ENCODE measurements at regions not wholly inside any gene's neighbourhood (a gene's known extent, or its start where the extent isn't known, plus 50 kb on each side); places are given as distances from the start of the nearest gene placed in this dataset.

GRCh38 chr5:33371660-33372059 lies 69.1 kb upstream of the TARS1 start:
- Mint-ChIP-seq H3K4me1 (no peaks in the 10 kb centered on the region), H3K27ac (no peak overlapping the region), H3K9me3 (no peaks in the 10 kb centered on the region), H3K36me3 (no peaks in the 10 kb centered on the region), H3K4me3 (no peak overlapping the region)
- no peak for DNase-seq (ENCODE audit: low spot score in 2 of 2)
- no peak for ATAC-seq

DNA sequence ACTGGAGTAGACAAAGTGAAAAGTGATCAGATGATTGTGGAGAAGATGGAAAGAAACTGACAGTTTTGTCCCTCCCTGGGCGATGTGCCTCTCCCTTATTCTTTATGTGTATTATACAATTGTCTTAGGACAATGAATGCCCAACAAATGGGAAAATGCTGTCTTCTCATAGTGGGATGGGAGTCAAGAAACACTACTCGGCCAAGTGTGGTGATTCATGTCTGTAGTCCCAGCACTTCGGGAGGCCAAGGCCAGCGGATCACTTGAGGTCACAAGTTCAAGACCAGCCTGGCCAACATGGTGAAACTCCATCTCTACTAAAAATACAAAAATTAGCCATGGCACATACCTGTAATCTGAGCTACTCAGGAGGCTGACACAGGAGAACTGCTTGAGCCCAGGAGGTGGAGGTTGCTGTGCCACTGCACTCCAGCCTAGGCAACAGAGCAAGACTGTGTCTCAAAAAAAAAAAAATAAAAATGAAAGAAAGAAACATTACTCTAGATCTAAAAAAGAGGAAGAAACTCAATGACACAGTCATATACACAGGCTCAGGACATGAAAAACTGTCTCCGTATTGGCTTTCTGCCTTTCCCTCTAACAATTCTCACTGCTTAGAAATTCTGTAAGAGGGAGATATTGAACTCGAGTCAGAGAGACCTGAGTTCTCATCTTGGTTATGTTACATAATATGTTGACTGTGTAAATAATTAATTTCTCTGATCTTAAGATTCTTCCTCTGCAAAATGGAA lies 67.9 kb upstream of the TARS1 start:
- Mint-ChIP-seq H3K4me3 (no peak overlapping the region), H3K9me3 (no peaks in the 10 kb centered on the region), H3K36me3 (no peaks in the 10 kb centered on the region), H3K27ac (no peak overlapping the region), H3K4me1 (no peaks in the 10 kb centered on the region)
- ATAC-seq (no peak), DNase-seq (ENCODE audit: low spot score in 2 of 2) (no peak)

GRCh38 chr5:33375900-33376299 lies 64.9 kb upstream of the TARS1 start:
- DNase-seq (ENCODE audit: low spot score in 2 of 2), result no peak
- Mint-ChIP-seq H3K4me1 (no peaks in the 10 kb centered on the region), H3K9me3 (no peaks in the 10 kb centered on the region), H3K4me3 (no peak overlapping the region), H3K27ac (no peak overlapping the region), H3K36me3 (no peaks in the 10 kb centered on the region)
- no peak for ATAC-seq

- Mint-ChIP-seq H3K4me1 (no peaks in the 10 kb centered on the region), H3K9me3 (no peaks in the 10 kb centered on the region), H3K27ac (no peak overlapping the region), H3K36me3 (no peaks in the 10 kb centered on the region), H3K4me3 (no peak overlapping the region)
- ATAC-seq (no peak), DNase-seq (ENCODE audit: low spot score in 2 of 2) (no peak)
These were observed 61.0 kb upstream of the TARS1 start for GRCh38 chr5:33379757-33380156.

- no peak for DNase-seq (ENCODE audit: low spot score in 2 of 2)
These were observed 59.5 kb upstream of the TARS1 start for GRCh38 chr5:33381243-33381642.

More at GRCh38 chr5:33381243-33381642, 59.5 kb upstream of the TARS1 start:
- H3K27ac Mint-ChIP-seq, result no peak overlapping the region
- no peaks in the 10 kb centered on the region for H3K9me3 Mint-ChIP-seq
- no peaks in the 10 kb centered on the region for H3K36me3 Mint-ChIP-seq
- ATAC-seq, result no peak
- H3K4me3 Mint-ChIP-seq, result no peak overlapping the region
- H3K4me1 Mint-ChIP-seq, result no peaks in the 10 kb centered on the region
